ENCODE measurements at regions not wholly inside any gene's neighbourhood (a gene's known extent, or its start where the extent isn't known, plus 50 kb on each side); places are given as distances from the start of the nearest gene placed in this dataset.
"Not testable (repeated sequence)": the region's sequence is repeated elsewhere in the genome, so short reads cannot be mapped to it uniquely, and the experiment has no call there.

DNA sequence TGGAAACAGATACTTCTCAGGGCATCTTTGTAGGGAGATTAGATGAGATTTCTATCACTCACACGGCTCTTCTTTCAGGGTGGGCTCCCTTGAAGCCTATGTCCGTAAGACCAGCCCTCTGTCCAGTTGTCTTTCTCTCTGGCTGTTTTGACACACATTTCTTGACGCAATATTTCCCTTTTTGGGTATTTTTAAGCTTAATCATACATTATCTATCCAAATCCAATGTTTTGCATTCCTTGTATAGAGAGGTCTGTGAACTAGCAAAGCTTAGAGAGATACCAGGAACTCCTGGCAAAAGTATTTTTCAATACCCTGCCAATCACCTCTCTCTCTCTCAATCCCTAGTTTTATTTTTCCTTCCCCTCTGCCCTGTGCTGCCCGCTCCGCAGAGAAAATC lies 79.3 kb downstream of the EOMES start:
- H3K27ac ChIP-seq (ENCODE audit: low read depth, low read length) = no peak overlapping the region

DNA sequence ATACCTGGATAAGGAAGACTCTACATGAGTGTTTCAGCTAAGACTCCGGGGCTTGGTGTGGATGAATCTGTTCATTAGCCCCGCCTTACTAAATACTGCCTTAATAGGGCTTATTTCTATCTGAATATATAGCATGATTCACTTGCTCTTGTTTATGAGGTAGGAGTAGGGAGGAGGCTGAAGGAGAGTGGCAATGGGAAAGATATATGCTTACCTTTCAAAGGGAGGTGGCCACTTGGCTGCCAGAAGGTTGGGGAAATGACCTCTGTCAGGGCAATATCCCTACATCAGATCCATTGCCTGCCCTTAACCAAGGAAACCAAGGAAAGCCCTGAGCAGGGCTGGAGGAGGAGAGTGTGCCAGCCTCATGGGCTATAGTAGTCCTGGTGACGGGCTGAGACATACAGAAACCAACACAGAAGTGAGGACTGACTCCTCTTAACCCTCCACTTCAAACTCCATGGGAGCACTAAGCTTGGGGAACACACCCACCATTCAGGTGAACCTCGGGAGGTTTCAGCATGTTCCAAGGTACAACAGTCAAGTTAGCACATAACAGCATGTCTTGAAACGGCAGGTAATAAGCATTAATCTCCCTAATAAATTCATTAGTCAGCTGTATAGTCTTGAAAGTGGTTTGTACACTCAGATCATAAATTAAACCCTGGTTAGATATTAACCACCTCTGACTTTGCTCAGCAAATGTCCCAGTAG lies 80.1 kb downstream of the EOMES start:
- no peaks in the 10 kb centered on the region for H3K4me1 ChIP-seq (ENCODE audit: insufficient read depth, low read length)
- no peak overlapping the region for H3K9ac ChIP-seq (ENCODE audit: low read length)
- H3K4me3 ChIP-seq (ENCODE audit: low read depth in 1 of 2, low read length in 2 of 2) = no peak overlapping the region
- no peaks in the 10 kb centered on the region for H3K9me3 ChIP-seq (ENCODE audit: low read length)
- no peaks in the 10 kb centered on the region for H3K36me3 ChIP-seq (ENCODE audit: insufficient read depth, low read length)
- no peaks in the 10 kb centered on the region for H3K27me3 ChIP-seq (ENCODE audit: control insufficient read depth in 1 of 2, insufficient read depth in 2 of 2, low read length in 2 of 2)
- no peak overlapping the region for H3K27ac ChIP-seq (ENCODE audit: low read depth, low read length)

More for the DNA sequence above, 79.3 kb downstream of the EOMES start:
- no peak overlapping the region for H3K9ac ChIP-seq (ENCODE audit: low read length)
- H3K4me1 ChIP-seq (ENCODE audit: insufficient read depth, low read length) = no peaks in the 10 kb centered on the region
- H3K36me3 ChIP-seq (ENCODE audit: insufficient read depth, low read length) = no peaks in the 10 kb centered on the region
- H3K4me3 ChIP-seq (ENCODE audit: low read depth in 1 of 2, low read length in 2 of 2) = no peak overlapping the region
- H3K9me3 ChIP-seq (ENCODE audit: low read length) = no peaks in the 10 kb centered on the region
- H3K27me3 ChIP-seq (ENCODE audit: control insufficient read depth in 1 of 2, insufficient read depth in 2 of 2, low read length in 2 of 2) = no peaks in the 10 kb centered on the region

DNA sequence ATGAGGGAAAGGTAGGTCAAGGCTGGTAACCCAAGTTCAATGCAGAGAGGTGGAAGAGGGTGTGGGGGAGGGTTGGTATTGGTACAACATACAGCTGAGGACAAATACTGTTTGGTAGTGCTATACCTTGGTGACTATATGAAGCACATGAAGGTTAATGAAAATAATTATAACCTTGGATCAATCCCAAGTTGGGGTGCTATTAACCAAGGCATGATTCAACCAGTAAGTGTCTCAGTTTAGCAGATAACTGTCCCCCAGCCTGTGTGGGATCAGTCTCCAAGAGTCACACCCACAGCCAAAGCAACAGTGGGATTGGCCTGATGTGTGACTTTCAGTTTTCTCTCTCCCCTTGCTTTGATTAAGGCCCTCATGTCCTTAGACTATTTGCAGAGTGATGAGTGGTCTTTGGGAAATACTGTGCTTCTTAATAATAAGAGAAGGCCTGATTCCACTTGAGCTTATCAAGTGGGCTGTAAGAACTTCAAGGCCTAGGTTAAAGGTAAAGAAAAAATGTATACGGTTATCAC lies 80.8 kb downstream of the EOMES start:
- H3K9ac ChIP-seq (ENCODE audit: low read length) = no peak overlapping the region
- no peak overlapping the region for H3K27ac ChIP-seq (ENCODE audit: low read depth, low read length)
- H3K36me3 ChIP-seq (ENCODE audit: insufficient read depth, low read length) = no peaks in the 10 kb centered on the region
- H3K9me3 ChIP-seq (ENCODE audit: low read length) = no peaks in the 10 kb centered on the region
- no peaks in the 10 kb centered on the region for H3K4me1 ChIP-seq (ENCODE audit: insufficient read depth, low read length)
- no peak overlapping the region for H3K4me3 ChIP-seq (ENCODE audit: low read depth in 1 of 2, low read length in 2 of 2)
- H3K27me3 ChIP-seq (ENCODE audit: control insufficient read depth in 1 of 2, insufficient read depth in 2 of 2, low read length in 2 of 2) = no peaks in the 10 kb centered on the region

DNA sequence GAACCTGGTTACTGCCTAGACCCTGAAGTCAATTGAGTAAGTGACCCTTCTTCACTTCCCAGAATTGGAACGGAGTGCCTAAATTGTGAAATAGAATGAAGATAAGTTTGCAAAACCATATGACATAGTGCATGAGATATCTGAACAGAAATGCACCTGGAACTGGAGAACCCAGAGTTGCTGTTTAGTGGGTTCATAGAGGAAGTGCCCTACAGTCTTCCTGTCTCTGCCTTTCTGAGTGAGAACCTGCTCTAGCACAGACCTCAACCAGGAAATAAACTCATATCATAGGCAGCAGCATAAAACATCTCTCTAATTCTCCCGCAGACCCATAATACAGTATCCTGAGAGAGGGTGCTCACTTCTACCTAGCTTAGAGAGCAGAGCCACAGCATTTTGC lies 82.9 kb downstream of the EOMES start:
- Histone ChIP-seq H3K27me3 (ENCODE audit: control insufficient read depth in 1 of 2, insufficient read depth in 2 of 2, low read length in 2 of 2) (no peaks in the 10 kb centered on the region), H3K4me1 (ENCODE audit: insufficient read depth, low read length) (peaks cover 2% of the 10 kb centered on the region)

DNA sequence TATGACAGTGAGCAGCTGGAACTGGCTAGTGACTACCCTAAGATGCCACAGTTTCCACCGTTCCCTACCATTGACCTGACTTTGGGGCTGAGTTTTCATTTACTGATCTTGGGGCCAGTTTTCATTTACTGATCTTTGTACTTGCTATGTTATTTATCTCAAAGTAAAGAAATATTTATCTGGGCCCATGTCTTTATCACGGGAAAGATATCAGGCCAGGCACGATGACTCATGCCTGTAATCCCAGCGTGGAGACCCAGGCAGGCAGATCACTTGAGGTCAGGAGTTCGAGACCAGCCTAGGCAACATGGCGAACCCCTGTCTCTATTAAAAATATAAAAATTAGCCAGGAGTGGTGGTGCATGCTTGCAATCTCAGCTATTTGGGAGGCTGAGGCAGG lies 83.5 kb downstream of the EOMES start:
- Histone ChIP-seq H3K4me3 (ENCODE audit: low read depth in 1 of 2, low read length in 2 of 2) (no peak overlapping the region), H3K9me3 (ENCODE audit: low read length) (no peaks in the 10 kb centered on the region), H3K27me3 (ENCODE audit: control insufficient read depth in 1 of 2, insufficient read depth in 2 of 2, low read length in 2 of 2) (no peaks in the 10 kb centered on the region), H3K27ac (ENCODE audit: low read depth, low read length) (no peak overlapping the region), H3K36me3 (ENCODE audit: insufficient read depth, low read length) (no peaks in the 10 kb centered on the region), H3K9ac (ENCODE audit: low read length) (no peak overlapping the region), H3K4me1 (ENCODE audit: insufficient read depth, low read length) (peaks cover 7% of the 10 kb centered on the region)

More for the DNA sequence above, 82.9 kb downstream of the EOMES start:
- Histone ChIP-seq H3K4me3 (ENCODE audit: low read depth in 1 of 2, low read length in 2 of 2) (no peak overlapping the region), H3K9me3 (ENCODE audit: low read length) (no peaks in the 10 kb centered on the region), H3K9ac (ENCODE audit: low read length) (no peak overlapping the region), H3K27ac (ENCODE audit: low read depth, low read length) (no peak overlapping the region), H3K36me3 (ENCODE audit: insufficient read depth, low read length) (no peaks in the 10 kb centered on the region)

DNA sequence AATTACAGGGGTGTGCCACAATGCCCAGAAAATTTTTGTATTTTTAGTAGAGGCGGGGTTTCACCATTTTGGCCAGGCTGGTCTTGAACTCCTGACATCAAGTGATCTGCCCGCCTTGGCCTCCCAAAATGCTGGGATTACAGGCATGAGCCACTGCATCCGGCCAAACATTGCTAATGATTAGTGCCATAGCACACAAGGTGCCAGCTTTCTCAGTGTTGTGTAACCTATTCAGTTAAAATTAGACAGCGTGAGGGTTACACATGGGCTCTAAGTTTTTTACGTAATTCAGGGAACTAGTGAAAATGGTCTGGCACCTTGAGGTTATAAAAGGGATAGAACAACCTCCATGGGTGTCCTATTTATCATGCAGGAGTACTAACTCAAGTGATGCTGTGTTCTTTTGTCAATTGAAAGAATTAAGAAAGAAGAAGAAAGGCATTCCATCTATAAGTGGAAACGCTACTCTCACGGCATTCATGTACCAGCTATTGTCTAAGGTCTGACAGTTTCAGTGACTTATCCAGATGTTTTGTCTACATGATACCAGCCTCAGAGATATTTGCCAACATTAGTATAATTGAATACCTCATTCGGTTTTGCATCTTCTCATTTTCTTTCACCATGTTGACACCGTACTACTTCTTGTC lies 84.7 kb downstream of the EOMES start:
- Histone ChIP-seq H3K9me3 (ENCODE audit: low read length) (no peaks in the 10 kb centered on the region), H3K9ac (ENCODE audit: low read length) (no peak overlapping the region)

DNA sequence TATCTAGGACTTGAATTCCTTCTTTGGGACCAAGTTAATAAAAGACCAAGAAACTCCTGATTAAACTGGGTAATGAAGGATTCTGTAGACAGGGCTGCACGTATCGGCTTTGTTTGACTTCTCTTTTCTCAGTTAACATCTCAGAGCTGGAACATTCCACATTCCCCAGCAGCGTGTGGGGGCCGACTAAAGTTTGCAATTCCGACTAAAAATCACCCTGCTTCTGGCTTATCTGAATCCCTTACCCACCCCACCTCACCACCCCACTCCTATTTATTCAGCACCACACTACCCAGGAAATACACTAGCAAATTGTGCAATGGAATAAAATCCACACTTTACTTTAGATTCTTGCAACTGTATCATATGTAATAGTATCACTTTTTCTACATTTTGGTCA lies 87.1 kb downstream of the EOMES start:
- not testable (repeated sequence) for H3K9me3 ChIP-seq (ENCODE audit: low read length); H3K36me3 ChIP-seq (ENCODE audit: insufficient read depth, low read length); H3K9ac ChIP-seq (ENCODE audit: low read length); H3K27me3 ChIP-seq (ENCODE audit: control insufficient read depth in 1 of 2, insufficient read depth in 2 of 2, low read length in 2 of 2); H3K27ac ChIP-seq (ENCODE audit: low read depth, low read length); H3K4me3 ChIP-seq (ENCODE audit: low read depth in 1 of 2, low read length in 2 of 2); H3K4me1 ChIP-seq (ENCODE audit: insufficient read depth, low read length)

More for the DNA sequence above, 84.7 kb downstream of the EOMES start:
- H3K4me3 ChIP-seq (ENCODE audit: low read depth in 1 of 2, low read length in 2 of 2) = no peak overlapping the region
- H3K4me1 ChIP-seq (ENCODE audit: insufficient read depth, low read length) = peaks cover 7% of the 10 kb centered on the region
- no peaks in the 10 kb centered on the region for H3K36me3 ChIP-seq (ENCODE audit: insufficient read depth, low read length)
- H3K27ac ChIP-seq (ENCODE audit: low read depth, low read length) = no peak overlapping the region
- no peaks in the 10 kb centered on the region for H3K27me3 ChIP-seq (ENCODE audit: control insufficient read depth in 1 of 2, insufficient read depth in 2 of 2, low read length in 2 of 2)

DNA sequence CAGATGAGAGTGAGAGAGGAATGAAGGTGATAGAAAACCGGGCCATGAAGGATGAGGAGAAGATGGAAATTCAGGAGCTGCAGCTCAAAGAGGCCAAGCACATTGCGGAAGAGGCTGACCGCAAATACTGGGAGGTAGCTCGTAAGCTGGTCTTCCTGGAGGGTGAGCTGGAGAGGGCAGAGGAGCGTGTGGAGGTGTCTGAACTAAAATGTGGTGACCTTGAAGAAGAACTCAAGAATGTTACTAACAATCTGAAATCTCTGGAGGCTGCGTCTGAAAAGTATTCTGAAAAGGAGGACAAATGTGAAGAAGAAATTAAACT lies 88.9 kb downstream of the EOMES start:
- Histone ChIP-seq H3K4me1 (ENCODE audit: insufficient read depth, low read length) (peaks cover 7% of the 10 kb centered on the region), H3K27me3 (ENCODE audit: control insufficient read depth in 1 of 2, insufficient read depth in 2 of 2, low read length in 2 of 2) (no peaks in the 10 kb centered on the region), H3K27ac (ENCODE audit: low read depth, low read length) (peak overlapping the region; percentile 13), H3K4me3 (ENCODE audit: low read depth in 1 of 2, low read length in 2 of 2) (peak overlapping the region; percentile 7 to 83), H3K9ac (ENCODE audit: low read length) (peak overlapping the region; percentile 71), H3K9me3 (ENCODE audit: low read length) (no peaks in the 10 kb centered on the region), H3K36me3 (ENCODE audit: insufficient read depth, low read length) (no peaks in the 10 kb centered on the region)

DNA sequence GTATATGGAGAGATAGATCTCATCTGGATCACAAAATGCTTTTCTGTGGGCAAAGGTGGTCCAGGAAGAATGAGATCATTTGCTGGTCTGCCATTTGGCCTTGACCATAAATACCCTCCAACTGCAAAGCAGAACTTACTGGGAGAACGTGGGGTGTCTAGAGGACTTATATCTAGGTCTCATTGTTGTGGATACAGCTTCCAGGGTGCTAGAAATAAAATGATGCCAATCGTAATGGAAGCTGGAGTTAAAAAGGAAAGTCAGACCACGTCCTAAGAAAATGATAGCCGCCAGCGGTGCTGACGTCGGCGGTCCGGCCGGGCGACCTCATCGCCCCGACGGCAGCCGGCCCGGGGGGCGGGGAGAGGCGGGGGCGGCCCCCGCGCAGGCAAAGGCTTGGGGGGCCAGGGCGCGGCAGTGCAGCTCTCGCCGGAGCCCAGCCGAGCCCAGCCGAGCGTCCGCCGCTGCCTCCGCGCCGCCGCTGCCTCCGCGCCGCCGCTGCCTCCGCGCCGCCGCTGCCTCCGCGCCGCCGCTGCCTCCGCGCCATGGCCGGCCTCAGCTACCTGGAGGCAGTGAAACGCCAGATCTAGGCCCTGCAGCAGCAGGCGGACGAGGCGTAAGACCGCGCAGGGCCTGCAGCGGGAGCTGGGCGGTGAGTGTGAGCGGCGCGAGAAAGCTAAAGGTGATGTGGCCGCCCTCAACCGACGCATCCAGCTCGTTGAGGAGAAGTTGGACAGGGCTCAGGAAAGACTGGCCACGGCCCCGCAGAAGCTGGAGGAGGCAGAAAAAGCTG lies 89.5 kb downstream of the EOMES start:
- no peaks in the 10 kb centered on the region for H3K27me3 ChIP-seq (ENCODE audit: control insufficient read depth in 1 of 2, insufficient read depth in 2 of 2, low read length in 2 of 2)
- peak overlapping the region; percentile 21 to 83 for H3K4me3 ChIP-seq (ENCODE audit: low read depth in 1 of 2, low read length in 2 of 2)
- no peaks in the 10 kb centered on the region for H3K36me3 ChIP-seq (ENCODE audit: insufficient read depth, low read length)
- H3K9ac ChIP-seq (ENCODE audit: low read length) = peak overlapping the region; percentile 71
- peak overlapping the region; percentile 72 for H3K27ac ChIP-seq (ENCODE audit: low read depth, low read length)
- no peaks in the 10 kb centered on the region for H3K9me3 ChIP-seq (ENCODE audit: low read length)
- peaks cover 7% of the 10 kb centered on the region for H3K4me1 ChIP-seq (ENCODE audit: insufficient read depth, low read length)

DNA sequence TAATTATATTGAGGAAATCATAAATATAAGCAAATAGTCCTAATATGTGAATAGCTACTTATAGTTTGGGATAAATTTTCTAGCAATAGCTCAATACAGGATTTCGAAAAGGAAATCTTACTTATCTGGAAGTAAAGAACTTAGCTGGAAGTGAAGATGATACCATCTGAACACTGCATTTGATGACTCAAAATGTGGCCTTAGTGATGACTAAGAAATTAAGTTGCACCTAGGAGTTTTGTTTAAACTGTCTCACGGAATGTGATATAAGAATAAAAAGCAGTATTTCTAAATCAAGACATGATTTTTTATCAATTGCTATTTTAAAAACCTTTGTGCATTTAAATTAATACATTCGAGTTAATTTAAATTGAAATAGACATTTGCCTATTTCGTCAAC lies 91.2 kb downstream of the EOMES start:
- Histone ChIP-seq H3K27ac (ENCODE audit: low read depth, low read length) (no peak overlapping the region), H3K9ac (ENCODE audit: low read length) (no peak overlapping the region), H3K27me3 (ENCODE audit: control insufficient read depth in 1 of 2, insufficient read depth in 2 of 2, low read length in 2 of 2) (no peaks in the 10 kb centered on the region), H3K4me1 (ENCODE audit: insufficient read depth, low read length) (peaks cover 7% of the 10 kb centered on the region), H3K4me3 (ENCODE audit: low read depth in 1 of 2, low read length in 2 of 2) (no peak overlapping the region), H3K36me3 (ENCODE audit: insufficient read depth, low read length) (no peaks in the 10 kb centered on the region), H3K9me3 (ENCODE audit: low read length) (no peaks in the 10 kb centered on the region)

DNA sequence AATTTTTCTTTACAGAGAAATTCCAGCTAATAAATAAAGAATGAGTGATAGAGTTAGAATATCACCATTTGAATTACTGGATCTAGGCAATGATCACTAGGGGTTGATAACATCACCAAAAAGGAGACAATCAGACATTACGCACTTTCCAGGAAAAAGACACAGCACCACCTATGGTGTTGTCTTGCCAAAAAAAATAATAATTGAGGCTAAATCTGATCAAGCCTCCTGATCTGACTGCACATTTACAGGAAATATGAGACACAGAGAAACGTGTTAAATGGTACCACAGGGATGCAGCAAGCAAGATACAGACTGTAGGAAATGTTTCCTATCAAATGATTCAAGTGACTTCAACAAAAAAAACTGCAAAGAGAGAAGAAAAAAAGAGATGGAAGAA lies 92.8 kb downstream of the EOMES start:
- Histone ChIP-seq H3K27me3 (ENCODE audit: control insufficient read depth in 1 of 2, insufficient read depth in 2 of 2, low read length in 2 of 2) (no peaks in the 10 kb centered on the region), H3K4me1 (ENCODE audit: insufficient read depth, low read length) (peaks cover 6% of the 10 kb centered on the region)

More for the DNA sequence above, 92.8 kb downstream of the EOMES start:
- Histone ChIP-seq H3K27ac (ENCODE audit: low read depth, low read length) (no peak overlapping the region), H3K4me3 (ENCODE audit: low read depth in 1 of 2, low read length in 2 of 2) (no peak overlapping the region), H3K9ac (ENCODE audit: low read length) (no peak overlapping the region), H3K9me3 (ENCODE audit: low read length) (no peaks in the 10 kb centered on the region), H3K36me3 (ENCODE audit: insufficient read depth, low read length) (no peaks in the 10 kb centered on the region)
